ENCODE measurements at regions not wholly inside any gene's neighbourhood (a gene's known extent, or its start where the extent isn't known, plus 50 kb on each side); places are given as distances from the start of the nearest gene placed in this dataset.

DNA sequence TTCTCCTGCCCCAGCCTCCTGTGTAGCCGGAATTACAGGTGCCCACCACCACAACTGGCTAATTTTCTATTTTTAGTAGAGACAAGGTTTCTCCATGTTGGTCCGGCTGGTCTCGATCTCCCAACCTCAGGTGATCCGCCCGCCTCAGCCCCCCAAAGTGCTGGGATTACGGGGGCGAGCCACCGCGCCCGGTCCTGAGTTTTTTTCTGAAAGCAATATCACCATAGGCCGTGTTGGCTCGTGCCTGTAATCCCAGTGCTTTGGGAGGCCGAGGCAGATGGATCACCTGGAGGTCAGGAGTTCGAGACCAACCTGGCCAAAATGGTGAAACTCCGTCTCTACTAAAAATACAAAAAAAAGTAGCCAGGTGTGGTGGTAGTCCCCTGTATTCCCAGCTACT lies 136.3 kb upstream of the TECRL start:
- Histone ChIP-seq H3K36me3 (ENCODE audit: low read depth) (no peaks in the 10 kb centered on the region), H3K4me1 (ENCODE audit: low read depth) (no peaks in the 10 kb centered on the region), H3K9me3 (no peaks in the 10 kb centered on the region), H3K4me3 (no peak overlapping the region)
- ATAC-seq = no peak
- DNase-seq = no peak
- TF ChIP-seq, protein P1, sequence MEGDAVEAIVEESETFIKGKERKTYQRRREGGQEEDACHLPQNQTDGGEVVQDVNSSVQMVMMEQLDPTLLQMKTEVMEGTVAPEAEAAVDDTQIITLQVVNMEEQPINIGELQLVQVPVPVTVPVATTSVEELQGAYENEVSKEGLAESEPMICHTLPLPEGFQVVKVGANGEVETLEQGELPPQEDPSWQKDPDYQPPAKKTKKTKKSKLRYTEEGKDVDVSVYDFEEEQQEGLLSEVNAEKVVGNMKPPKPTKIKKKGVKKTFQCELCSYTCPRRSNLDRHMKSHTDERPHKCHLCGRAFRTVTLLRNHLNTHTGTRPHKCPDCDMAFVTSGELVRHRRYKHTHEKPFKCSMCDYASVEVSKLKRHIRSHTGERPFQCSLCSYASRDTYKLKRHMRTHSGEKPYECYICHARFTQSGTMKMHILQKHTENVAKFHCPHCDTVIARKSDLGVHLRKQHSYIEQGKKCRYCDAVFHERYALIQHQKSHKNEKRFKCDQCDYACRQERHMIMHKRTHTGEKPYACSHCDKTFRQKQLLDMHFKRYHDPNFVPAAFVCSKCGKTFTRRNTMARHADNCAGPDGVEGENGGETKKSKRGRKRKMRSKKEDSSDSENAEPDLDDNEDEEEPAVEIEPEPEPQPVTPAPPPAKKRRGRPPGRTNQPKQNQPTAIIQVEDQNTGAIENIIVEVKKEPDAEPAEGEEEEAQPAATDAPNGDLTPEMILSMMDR (IDR thresholded peaks at IDR 0.05) = no peak
- intact Hi-C loops (cut with DNase I, micrococcal nuclease) = no loop called here

DNA sequence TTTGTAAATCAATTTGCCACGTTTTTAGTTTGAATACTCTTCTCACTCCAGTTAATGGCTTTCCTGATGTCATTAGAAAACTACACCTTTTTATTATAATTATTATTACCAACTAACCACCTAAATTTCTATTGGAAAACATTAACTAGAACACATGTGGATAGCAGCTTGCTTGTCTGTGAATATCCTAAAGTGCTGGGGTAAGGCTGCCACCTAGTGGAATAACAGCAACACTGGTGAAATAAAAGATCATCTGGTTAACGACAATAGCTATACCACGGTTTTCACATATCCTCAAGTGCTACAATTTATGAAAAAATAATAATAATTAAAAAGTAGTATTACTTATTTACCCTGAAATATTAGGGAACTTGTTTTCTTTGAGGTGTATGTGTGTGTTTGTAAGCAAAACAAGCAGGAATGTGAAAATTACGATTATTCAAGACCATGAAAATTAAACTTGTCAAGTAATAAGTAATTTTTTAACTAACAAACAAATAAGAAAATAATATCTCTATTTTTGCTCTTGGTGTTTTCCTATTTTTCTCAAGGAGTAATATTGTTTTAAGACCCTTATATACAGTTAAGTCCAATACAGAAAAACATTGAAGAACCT lies 130.1 kb upstream of the TECRL start:
- DNase-seq (peak in 1 of 3 donors; percentile 42), ATAC-seq (peak; percentile 54)
- intact Hi-C loops (cut with DNase I, micrococcal nuclease) = no loop called here
- H3K9me3 ChIP-seq = no peaks in the 10 kb centered on the region
- H3K4me3 ChIP-seq = no peak overlapping the region
- TF ChIP-seq, protein P1 (IDR thresholded peaks at IDR 0.05) = peak; percentile 38
- H3K4me1 ChIP-seq (ENCODE audit: low read depth) = no peaks in the 10 kb centered on the region
- H3K36me3 ChIP-seq (ENCODE audit: low read depth) = no peaks in the 10 kb centered on the region

DNA sequence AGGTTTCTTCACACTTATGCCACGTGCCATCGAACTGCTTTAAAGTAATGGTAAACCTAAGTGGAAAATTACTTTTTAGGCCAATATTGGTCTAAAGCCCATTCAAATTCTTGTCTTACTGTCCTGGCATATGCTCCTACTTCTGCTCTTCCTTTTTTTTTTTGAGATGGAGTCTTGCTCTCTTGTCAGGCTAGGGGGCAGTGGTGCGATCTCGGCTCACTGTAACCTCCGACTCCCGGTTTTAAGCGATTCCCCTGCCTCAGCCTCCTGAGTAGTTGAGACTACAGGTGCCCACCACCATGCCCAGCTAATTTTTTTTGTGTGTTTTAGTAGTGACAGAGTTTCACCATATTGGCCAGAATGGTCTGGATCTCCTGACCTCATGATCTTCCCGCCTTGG lies 129.0 kb upstream of the TECRL start:
- Histone ChIP-seq H3K4me3 (no peak overlapping the region), H3K4me1 (ENCODE audit: low read depth) (no peaks in the 10 kb centered on the region), H3K36me3 (ENCODE audit: low read depth) (no peaks in the 10 kb centered on the region), H3K9me3 (no peaks in the 10 kb centered on the region)
- DNase-seq = no peak
- no peak for ATAC-seq
- TF ChIP-seq, protein P1 (IDR thresholded peaks at IDR 0.05) = no peak
- intact Hi-C loops (cut with DNase I, micrococcal nuclease) = no loop called here

DNA sequence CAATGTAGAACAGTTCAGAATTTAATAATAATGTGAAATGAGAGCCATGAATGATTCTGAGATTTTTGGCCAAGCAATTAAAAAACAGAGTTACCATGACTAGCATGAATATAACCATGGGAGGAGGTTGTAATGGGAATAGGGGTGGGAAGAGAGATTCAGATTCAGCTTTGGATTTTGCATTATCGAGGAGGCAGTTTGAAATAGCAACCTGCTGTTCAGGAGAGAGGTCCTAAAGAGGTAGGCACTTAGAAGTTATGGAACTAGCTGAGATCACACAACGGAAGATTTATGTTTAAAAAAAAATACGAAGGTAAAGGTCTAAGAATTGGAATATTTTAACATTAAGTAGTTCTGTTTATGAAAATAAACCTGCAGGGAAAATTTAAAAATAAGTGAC lies 124.4 kb upstream of the TECRL start:
- intact Hi-C loops (cut with DNase I, micrococcal nuclease) = no loop called here
- ATAC-seq (no peak), DNase-seq (no peak)
- TF ChIP-seq, protein P1 (IDR thresholded peaks at IDR 0.05) = no peak
- H3K4me3 ChIP-seq = no peak overlapping the region
- no peaks in the 10 kb centered on the region for H3K36me3 ChIP-seq (ENCODE audit: low read depth)
- H3K4me1 ChIP-seq (ENCODE audit: low read depth) = no peaks in the 10 kb centered on the region
- H3K9me3 ChIP-seq = no peaks in the 10 kb centered on the region

DNA sequence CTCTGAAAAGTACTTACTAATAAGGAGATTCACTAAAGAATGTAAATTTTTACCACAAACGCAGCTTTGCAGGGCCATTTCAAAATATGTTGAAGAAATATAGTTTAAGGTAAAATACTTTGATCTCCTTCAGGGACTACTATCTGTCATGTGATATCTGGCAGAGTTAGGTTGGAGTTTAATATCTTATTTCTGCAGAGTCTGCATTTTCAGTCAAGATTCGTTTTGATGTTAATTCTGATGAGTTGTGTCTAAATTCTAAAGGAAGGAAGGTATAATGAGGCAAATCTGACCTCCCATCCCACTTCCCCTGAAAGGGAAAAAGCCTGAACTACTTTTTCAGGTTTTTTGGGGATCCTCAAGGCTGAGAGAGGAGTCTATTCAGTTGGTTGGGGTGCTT lies 123.9 kb upstream of the TECRL start:
- no peak overlapping the region for H3K4me3 ChIP-seq
- intact Hi-C loops (cut with DNase I, micrococcal nuclease) = no loop called here
- H3K36me3 ChIP-seq (ENCODE audit: low read depth) = no peaks in the 10 kb centered on the region
- ATAC-seq = no peak
- DNase-seq = no peak
- TF ChIP-seq, protein P1 (IDR thresholded peaks at IDR 0.05) = no peak
- H3K9me3 ChIP-seq = no peaks in the 10 kb centered on the region
- H3K4me1 ChIP-seq (ENCODE audit: low read depth) = no peaks in the 10 kb centered on the region

DNA sequence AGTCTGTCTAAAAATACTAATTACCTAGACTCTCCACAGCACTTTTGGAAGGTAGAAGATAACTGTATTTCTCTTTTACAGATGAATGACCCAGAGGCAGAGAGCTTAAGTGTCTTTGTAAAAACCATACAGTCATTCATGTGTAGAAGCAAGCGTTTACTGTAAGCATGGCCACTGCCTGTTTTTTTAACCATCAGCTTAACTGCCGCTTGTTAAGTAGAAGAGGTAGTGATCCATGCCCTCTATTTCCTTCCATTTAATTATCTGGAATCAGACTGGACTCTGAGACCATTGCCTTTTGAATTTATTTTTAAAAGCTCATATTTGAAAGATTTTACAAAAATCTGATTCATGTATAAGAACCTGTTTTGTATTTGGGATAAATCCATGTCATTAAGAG lies 111.2 kb upstream of the TECRL start:
- no peak overlapping the region for H3K4me3 ChIP-seq
- no peaks in the 10 kb centered on the region for H3K36me3 ChIP-seq (ENCODE audit: low read depth)
- ATAC-seq (no peak), DNase-seq (no peak)
- no peaks in the 10 kb centered on the region for H3K4me1 ChIP-seq (ENCODE audit: low read depth)
- TF ChIP-seq, protein P1 (IDR thresholded peaks at IDR 0.05) = no peak
- no peaks in the 10 kb centered on the region for H3K9me3 ChIP-seq
- intact Hi-C loops (cut with DNase I, micrococcal nuclease) = no loop called here

All from mucosa of descending colon (tissue), 3 donors.